OCI-LY1 (cell line): ENCODE measurements at regions not wholly inside any gene's neighbourhood (a gene's known extent, or its start where the extent isn't known, plus 50 kb on each side); places are given as distances from the start of the nearest gene placed in this dataset.

ENCODE experiments used
- H2AFZ ChIP-seq: fragments of 200-600 bp; sonication (generic), shearing (Covaris generic); 2 replicates; pipeline ENCODE4 v1.6.0; 2014; ENCODE audit warnings: antibody characterized with exemption, mild to moderate bottlenecking, low read length
- H3F3A ChIP-seq: fragments of 200-600 bp; sonication (generic), shearing (Covaris generic); 2 replicates; pipeline ENCODE4 v1.6.0; 2014; ENCODE audit warnings: mild to moderate bottlenecking, antibody characterized with exemption, low read length, moderate library complexity; ENCODE audit not compliant: insufficient read depth
- H3K27ac ChIP-seq: fragments of 200-600 bp; sonication (generic); 2 replicates; pipeline ENCODE4 v1.5.1; 2014; ENCODE audit warnings: low read length, mixed run types, mild to moderate bottlenecking, low read depth; ENCODE audit not compliant: poor library complexity, severe bottlenecking
- H3K27me3 ChIP-seq: fragments of 200-600 bp; sonication (generic); 2 replicates; pipeline ENCODE4 v1.6.0; 2014; ENCODE audit warnings: antibody characterized with exemption, mild to moderate bottlenecking, low read length, moderate library complexity; ENCODE audit not compliant: insufficient read depth
- H3K36me3 ChIP-seq: fragments of 200-600 bp; sonication (generic); 2 replicates; pipeline ENCODE4 v1.6.1; 2014; ENCODE audit warnings: mild to moderate bottlenecking, antibody characterized with exemption, low read length, moderate library complexity, mixed read lengths; ENCODE audit not compliant: insufficient read depth
- H3K4me1 ChIP-seq: fragments of 200-600 bp; sonication (generic); 2 replicates; pipeline ENCODE4 v1.5.1; 2014; ENCODE audit warnings: mild to moderate bottlenecking, low read length, moderate library complexity; ENCODE audit not compliant: insufficient read depth, severe bottlenecking
- H3K4me2 ChIP-seq: fragments of 200-600 bp; sonication (generic), shearing (Covaris generic); 2 replicates; pipeline ENCODE4 v1.6.1; 2014; ENCODE audit warnings: low read length
- H3K4me3 ChIP-seq: fragments of 200-600 bp; sonication (generic); 2 replicates; pipeline ENCODE4 v1.5.1; 2014; ENCODE audit warnings: low read length, low read depth, mild to moderate bottlenecking, mixed read lengths; ENCODE audit not compliant: poor library complexity, severe bottlenecking
- H3K79me2 ChIP-seq: fragments of 200-600 bp; shearing (Covaris generic); 2 replicates; pipeline ENCODE4 v1.6.1; 2016; ENCODE audit warnings: mixed run types, low read length, mixed read lengths; ENCODE audit not compliant: insufficient read depth
- H3K9ac ChIP-seq: fragments of 200-600 bp; sonication (generic), shearing (Covaris generic); 2 replicates; pipeline ENCODE4 v1.6.1; 2014; ENCODE audit warnings: mild to moderate bottlenecking, low read length, mixed read lengths
- H3K9me2 ChIP-seq: fragments of 200-600 bp; sonication (generic), shearing (Covaris generic); 2 replicates; pipeline ENCODE4 v1.6.1; 2014; ENCODE audit warnings: low read depth, mild to moderate bottlenecking, low read length, mixed read lengths
- H3K9me3 ChIP-seq: fragments of 200-600 bp; shearing (Covaris generic); 2 replicates; pipeline ENCODE4 v1.6.1; 2014; ENCODE audit warnings: low read length, mixed read lengths
- H4K20me1 ChIP-seq: fragments of 200-600 bp; sonication (generic), shearing (Covaris generic); 2 replicates; pipeline ENCODE4 v1.6.0; 2016; ENCODE audit warnings: mild to moderate bottlenecking, low read length; ENCODE audit not compliant: insufficient read depth
- EZH2 ChIP-seq: fragments of 200-600 bp; sonication (generic), shearing (Covaris generic); IDR thresholded peaks from 2 replicates; pipeline ENCODE4 v1.8.0; 2017; ENCODE audit warnings: borderline replicate concordance, mixed run types, mild to moderate bottlenecking, antibody characterized with exemption, low read length, moderate library complexity, mixed read lengths
- TF ChIP-seq, protein P1 (sequence below): fragments of 200-600 bp; sonication (generic), shearing (Covaris generic); IDR thresholded peaks from 2 replicates; pipeline ENCODE4 v1.5.1; 2017; ENCODE audit warnings: mild to moderate bottlenecking, antibody characterized with exemption, low read length, moderate library complexity, mixed read lengths

DNA sequence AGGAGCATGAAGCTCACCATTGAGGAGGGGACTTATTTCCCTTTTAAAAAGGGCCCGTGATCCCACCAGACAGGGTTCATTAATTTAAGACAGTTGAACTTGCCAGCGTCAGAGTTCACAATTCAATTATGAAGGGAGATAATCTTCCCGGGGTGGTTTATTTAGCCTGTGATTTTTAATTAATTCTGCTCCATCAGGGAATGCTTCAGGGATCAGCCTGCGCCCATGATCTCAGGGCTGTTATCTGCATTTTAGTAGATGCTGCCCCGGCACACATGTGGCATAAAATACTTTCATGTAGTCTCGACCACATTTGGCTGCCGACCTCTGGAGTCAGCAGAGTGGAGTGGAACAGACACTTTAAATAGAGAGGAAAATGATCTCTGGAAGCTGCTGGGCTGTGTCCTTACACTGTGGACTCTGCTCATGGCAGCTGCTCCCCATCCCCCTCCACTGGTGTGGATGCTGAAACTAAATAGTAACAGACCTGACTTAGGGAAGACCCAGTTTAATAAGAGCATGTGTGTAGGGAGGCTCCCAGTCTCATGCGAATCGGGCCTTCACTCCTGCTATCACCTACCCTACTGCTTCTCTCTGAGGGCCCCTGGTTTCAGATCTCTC is 256.9 kb downstream of the TEX29 start:
- TF ChIP-seq, protein P1, sequence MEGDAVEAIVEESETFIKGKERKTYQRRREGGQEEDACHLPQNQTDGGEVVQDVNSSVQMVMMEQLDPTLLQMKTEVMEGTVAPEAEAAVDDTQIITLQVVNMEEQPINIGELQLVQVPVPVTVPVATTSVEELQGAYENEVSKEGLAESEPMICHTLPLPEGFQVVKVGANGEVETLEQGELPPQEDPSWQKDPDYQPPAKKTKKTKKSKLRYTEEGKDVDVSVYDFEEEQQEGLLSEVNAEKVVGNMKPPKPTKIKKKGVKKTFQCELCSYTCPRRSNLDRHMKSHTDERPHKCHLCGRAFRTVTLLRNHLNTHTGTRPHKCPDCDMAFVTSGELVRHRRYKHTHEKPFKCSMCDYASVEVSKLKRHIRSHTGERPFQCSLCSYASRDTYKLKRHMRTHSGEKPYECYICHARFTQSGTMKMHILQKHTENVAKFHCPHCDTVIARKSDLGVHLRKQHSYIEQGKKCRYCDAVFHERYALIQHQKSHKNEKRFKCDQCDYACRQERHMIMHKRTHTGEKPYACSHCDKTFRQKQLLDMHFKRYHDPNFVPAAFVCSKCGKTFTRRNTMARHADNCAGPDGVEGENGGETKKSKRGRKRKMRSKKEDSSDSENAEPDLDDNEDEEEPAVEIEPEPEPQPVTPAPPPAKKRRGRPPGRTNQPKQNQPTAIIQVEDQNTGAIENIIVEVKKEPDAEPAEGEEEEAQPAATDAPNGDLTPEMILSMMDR, result no peak
- TF ChIP-seq EZH2, result no peak
- Histone ChIP-seq H3K36me3 (no peaks in the 10 kb centered on the region; the same call in 1 of the 2 replicates), H3K4me3 (no peak overlapping the region), H3F3A (no peaks in the 10 kb centered on the region), H4K20me1 (no peaks in the 10 kb centered on the region), H3K4me1 (no peaks in the 10 kb centered on the region), H3K27ac (no peak overlapping the region), H3K79me2 (no peaks in the 10 kb centered on the region), H3K27me3 (no peaks in the 10 kb centered on the region; the same call in 1 of the 2 replicates), H3K4me2 (no peak overlapping the region), H3K9ac (no peak overlapping the region), H3K9me2 (no peaks in the 10 kb centered on the region), H2AFZ (no peak overlapping the region), H3K9me3 (peaks cover 16% of the 10 kb centered on the region)

DNA sequence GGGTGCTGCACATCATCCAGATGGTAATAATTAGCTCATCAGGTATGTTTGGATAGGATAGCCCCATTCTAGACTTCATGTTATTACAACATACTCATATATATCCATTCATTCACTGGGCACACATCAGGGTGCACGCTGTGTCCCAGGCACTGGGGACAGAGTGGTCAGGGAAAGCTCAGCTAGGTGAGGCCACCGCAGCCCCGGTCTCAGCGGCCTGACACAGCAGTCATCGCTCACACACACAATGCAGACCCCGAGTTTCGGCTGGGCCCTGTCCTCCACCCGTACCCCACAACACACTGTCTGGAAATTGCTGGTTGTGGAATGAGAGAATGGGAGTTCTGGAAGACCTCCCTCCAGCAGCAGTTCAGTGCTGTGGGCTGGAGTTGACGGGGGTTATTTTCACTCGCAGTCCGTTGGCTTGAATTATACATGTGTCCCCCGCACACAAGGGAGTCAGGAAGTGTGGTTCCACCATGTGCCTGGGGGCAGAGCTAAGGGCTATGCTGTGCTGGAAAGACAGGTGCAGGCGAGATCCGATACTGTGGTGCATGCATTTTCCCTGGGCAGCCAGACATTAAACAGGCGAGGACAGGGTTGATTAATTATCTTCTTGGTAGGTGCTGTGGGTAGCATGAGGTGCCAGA is 257.6 kb downstream of the TEX29 start:
- Histone ChIP-seq H2AFZ (no peak overlapping the region), H3K36me3 (no peaks in the 10 kb centered on the region; the same call in 1 of the 2 replicates), H3K4me2 (no peak overlapping the region), H3K4me3 (no peak overlapping the region), H3K9me3 (peaks cover 13% of the 10 kb centered on the region), H3K9me2 (no peaks in the 10 kb centered on the region), H3K27ac (no peak overlapping the region), H3K79me2 (no peaks in the 10 kb centered on the region), H3K9ac (no peak overlapping the region), H3K27me3 (no peaks in the 10 kb centered on the region; the same call in 1 of the 2 replicates), H3K4me1 (no peaks in the 10 kb centered on the region), H4K20me1 (no peaks in the 10 kb centered on the region), H3F3A (no peaks in the 10 kb centered on the region)
- TF ChIP-seq EZH2, result no peak
- TF ChIP-seq, protein P1, result no peak

DNA sequence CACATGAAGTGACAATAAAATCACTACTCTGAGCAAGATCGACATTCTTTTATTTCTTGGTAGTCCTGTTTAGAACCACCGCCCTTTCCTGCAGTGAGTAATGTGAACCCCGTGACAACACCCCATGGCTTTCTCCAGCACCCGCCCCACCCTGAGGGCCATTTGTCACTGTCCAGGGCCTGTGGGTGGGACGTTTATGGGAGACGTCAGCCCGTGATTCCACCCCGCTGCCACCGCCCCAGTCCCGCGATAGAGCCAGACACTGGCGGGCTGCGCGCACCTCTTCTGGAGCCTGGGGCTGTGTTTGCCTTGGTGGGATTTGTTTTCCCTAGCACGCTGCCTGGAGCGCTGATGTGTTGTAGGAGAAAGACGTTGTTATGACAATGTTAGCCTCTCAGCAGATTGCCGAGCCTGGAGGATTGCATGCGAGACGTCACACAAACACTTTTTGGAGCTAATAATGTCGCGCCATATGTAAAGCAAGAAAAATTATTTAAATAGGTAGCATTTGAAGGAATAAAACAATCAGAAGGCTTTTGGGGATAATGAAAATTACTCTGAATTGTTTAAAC is 263.7 kb downstream of the TEX29 start:
- H3K27ac ChIP-seq, result no peak overlapping the region
- no peaks in the 10 kb centered on the region for H3K36me3 ChIP-seq
- H3K4me3 ChIP-seq, result no peak overlapping the region
- TF ChIP-seq, protein P1, result no peak
- TF ChIP-seq EZH2, result no peak
- no peaks in the 10 kb centered on the region for H3K79me2 ChIP-seq
- no peaks in the 10 kb centered on the region for H3K9me2 ChIP-seq
- no peak overlapping the region for H3K4me2 ChIP-seq
- no peaks in the 10 kb centered on the region for H3F3A ChIP-seq
- H3K9ac ChIP-seq, result no peak overlapping the region
- H3K9me3 ChIP-seq, result no peaks in the 10 kb centered on the region
- no peaks in the 10 kb centered on the region for H4K20me1 ChIP-seq
- no peaks in the 10 kb centered on the region; the same call in 1 of the 2 replicates for H3K27me3 ChIP-seq
- no peaks in the 10 kb centered on the region for H3K4me1 ChIP-seq
- H2AFZ ChIP-seq, result no peak overlapping the region
